VCaP (cell line): ENCODE measurements at regions not wholly inside any gene's neighbourhood (a gene's known extent, or its start where the extent isn't known, plus 50 kb on each side); places are given as distances from the start of the nearest gene placed in this dataset.

Experiments
- H3K27ac ChIP-seq: fragments of 450-650 bp; 2 replicates; pipeline ENCODE4 v1.5.1; 2017
- CTCF ChIP-seq: fragments of 450-650 bp; conservative IDR thresholded peaks from 2 replicates; pipeline ENCODE4 v1.5.1; 2017; ENCODE audit warnings: mild to moderate bottlenecking, moderate library complexity

DNA sequence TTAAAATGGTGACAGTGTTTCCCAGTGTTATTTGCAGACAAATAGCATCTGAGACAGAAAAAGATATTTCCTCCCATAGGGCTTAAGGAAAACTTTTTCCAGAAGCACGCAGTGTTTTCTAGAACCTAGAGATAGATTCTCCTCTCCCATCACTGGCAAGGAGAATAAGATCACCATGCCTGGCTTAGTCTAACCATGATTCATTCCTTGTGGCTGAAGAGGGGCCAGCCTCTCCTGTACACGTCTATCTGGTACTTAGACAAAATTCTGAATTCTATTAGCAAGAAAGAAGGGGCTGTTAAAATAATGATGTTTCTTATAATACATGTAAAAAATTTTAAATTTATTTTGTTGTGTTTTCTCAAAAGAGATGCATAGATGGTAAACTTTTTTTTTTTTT is 296.1 kb upstream of the LDB2 start:
- TF ChIP-seq CTCF, result no peak

GRCh38 chr4:17189759-17190158 is 291.3 kb upstream of the LDB2 start:
- TF ChIP-seq CTCF, result no peak
- H3K27ac ChIP-seq, result no peak overlapping the region

More for the DNA sequence above, 296.1 kb upstream of the LDB2 start:
- no peak overlapping the region for H3K27ac ChIP-seq

DNA sequence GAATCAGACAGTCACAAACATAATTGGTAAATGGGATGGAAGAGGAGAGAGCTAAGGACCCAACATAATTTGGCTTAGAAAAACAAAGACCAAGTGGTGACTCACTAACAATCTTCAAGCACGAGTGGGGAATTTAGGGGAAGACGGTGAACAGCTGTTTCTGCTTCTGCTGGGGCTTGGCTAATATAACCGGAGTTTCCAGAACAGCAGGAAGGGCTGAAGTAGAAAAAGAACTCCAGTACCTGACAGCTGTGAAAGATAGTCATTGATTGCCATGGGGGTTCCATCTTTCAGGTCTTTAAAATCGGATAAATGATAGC is 290.9 kb upstream of the LDB2 start:
- H3K27ac ChIP-seq, result no peak overlapping the region
- TF ChIP-seq CTCF, result no peak

GRCh38 chr4:17188547-17189400 is 290.3 kb upstream of the LDB2 start:
- no peak overlapping the region for H3K27ac ChIP-seq
- TF ChIP-seq CTCF, result no peak

- H3K27ac ChIP-seq, result no peak overlapping the region
- no peak for TF ChIP-seq CTCF
Observed at GRCh38 chr4:17188125-17188524, 289.7 kb upstream of the LDB2 start.

DNA sequence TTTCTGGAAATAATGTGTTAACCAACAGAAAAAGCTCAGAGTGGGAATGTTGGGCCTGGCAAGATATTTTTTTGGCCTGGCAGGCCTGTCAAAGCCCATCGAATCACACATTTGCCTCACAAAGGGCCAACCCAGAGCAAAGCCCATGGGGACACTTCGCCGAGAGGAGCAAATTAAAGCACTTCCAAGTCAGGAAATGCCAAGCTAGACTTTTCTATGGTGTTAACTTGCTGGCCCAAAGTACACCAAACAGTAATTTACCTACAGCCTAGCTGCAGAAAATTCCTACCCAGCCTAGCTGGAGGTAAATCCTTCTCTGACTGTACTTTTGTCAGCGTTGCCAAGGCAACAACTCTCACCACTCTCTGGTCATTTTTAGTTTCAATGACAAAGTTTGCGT is 288.6 kb upstream of the LDB2 start:
- no peak overlapping the region for H3K27ac ChIP-seq
- no peak for TF ChIP-seq CTCF

DNA sequence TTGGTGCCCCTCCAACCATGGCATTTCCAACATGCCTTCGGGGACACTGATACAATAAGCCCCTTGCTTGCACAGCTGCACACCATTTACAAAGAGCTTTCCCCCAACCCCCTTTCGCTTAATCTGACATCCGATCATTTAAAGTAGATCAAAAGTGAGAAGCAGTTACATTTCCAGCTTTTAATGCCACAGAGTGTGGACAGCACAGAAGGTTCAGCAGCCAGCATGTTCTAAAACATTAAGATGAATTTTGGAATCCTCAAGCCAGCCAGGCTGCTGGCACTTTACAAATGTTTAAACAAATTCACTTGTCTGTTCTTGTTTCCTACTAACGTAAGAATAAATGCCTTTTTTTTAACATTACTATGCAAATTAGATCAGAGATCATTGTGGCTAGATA is 284.4 kb upstream of the LDB2 start:
- H3K27ac ChIP-seq, result no peak overlapping the region
- TF ChIP-seq CTCF, result no peak
